IMR-90 (cell line): ENCODE measurements at regions not wholly inside any gene's neighbourhood (a gene's known extent, or its start where the extent isn't known, plus 50 kb on each side); places are given as distances from the start of the nearest gene placed in this dataset.

Source experiments
- ATAC-seq: fragments of 200-7000 bp; cut with Tn5 transposase; 2 replicates; pipeline ENCODE4 v1.9.1; 2020; ENCODE audit warnings: low read depth, mild to moderate bottlenecking, moderate library complexity
- BruUV-seq: library from RNA; stranded (reverse); fragments of 400-500 nt; replicated peaks from 2 replicates; lab custom pipeline; 2021; lab: Mats Ljungman, UMichigan
- CTCF ChIA-PET: fragments of 300-600 bp; formaldehyde crosslinking; extraction: SDS; loops from one replicate; lab custom pipeline; 2021; ENCODE audit warnings: antibody characterized with exemption; lab: Yijun Ruan, JAX
- POLR2A ChIA-PET: fragments of 300-600 bp; sonication (Branson Sonifier 250); formaldehyde crosslinking; loops from one replicate; lab custom pipeline; 2022; ENCODE audit warnings: antibody characterized with exemption; ENCODE audit not compliant: unreplicated experiment; lab: Charles Lee
- DNase-seq: peaks from one replicate; pipeline ENCODE4 v3.0.0; 2013
- H2AFZ ChIP-seq: replicated peaks from 2 replicates; pipeline ENCODE3; 2013; ENCODE audit warnings: low read length, mild to moderate bottlenecking; ENCODE audit not compliant: poor library complexity
- H2AK5ac ChIP-seq: 2 replicates; pipeline ENCODE4 v1.6.1; 2013; ENCODE audit warnings: low read depth, low read length, inconsistent platforms
- H2AK9ac ChIP-seq: replicated peaks from 2 replicates; pipeline ENCODE3; 2013; ENCODE audit warnings: mild to moderate bottlenecking, low read depth, low read length, moderate library complexity; ENCODE audit not compliant: poor library complexity
- H2BK120ac ChIP-seq: 2 replicates; pipeline ENCODE4 v1.6.1; 2013; ENCODE audit warnings: low read depth, low read length, inconsistent platforms
- H2BK15ac ChIP-seq: 3 replicates; pipeline ENCODE4 v1.6.1; 2013; ENCODE audit warnings: low read depth, low read length, inconsistent platforms
- H2BK20ac ChIP-seq: 2 replicates; pipeline ENCODE4 v1.6.1; 2013; ENCODE audit warnings: low read depth, mild to moderate bottlenecking, inconsistent platforms, low read length, moderate library complexity
- H2BK5ac ChIP-seq: 2 replicates; pipeline ENCODE4 v1.6.1; 2013; ENCODE audit warnings: mild to moderate bottlenecking, low read depth, low read length, inconsistent platforms; ENCODE audit not compliant: poor library complexity, severe bottlenecking
- H3K14ac ChIP-seq: replicated peaks from 2 replicates; pipeline ENCODE4 v1.6.1; 2013; ENCODE audit warnings: low read depth, low read length, inconsistent platforms
- H3K18ac ChIP-seq: 2 replicates; pipeline ENCODE4 v1.6.1; 2013; ENCODE audit warnings: low read depth, low read length, control low read depth
- H3K23ac ChIP-seq: 2 replicates; pipeline ENCODE4 v1.6.1; 2013; ENCODE audit warnings: low read depth, low read length, inconsistent platforms
- H3K27ac ChIP-seq: 2 replicates; pipeline ENCODE4 v1.5.1; 2013; ENCODE audit warnings: mild to moderate bottlenecking, control low read depth, low read length; ENCODE audit not compliant: insufficient read depth
- H3K27me3 ChIP-seq: 2 replicates; pipeline ENCODE4 v1.6.1; 2013; ENCODE audit warnings: low read length; ENCODE audit not compliant: control insufficient read depth, insufficient read depth
- H3K36me3 ChIP-seq: 2 replicates; pipeline ENCODE4 v1.6.1; 2013; ENCODE audit warnings: low read length, mixed read lengths; ENCODE audit not compliant: control insufficient read depth, insufficient read depth
- H3K4ac ChIP-seq: 2 replicates; pipeline ENCODE4 v1.6.1; 2013; ENCODE audit warnings: low read depth, low read length, inconsistent platforms
- H3K4me1 ChIP-seq: 2 replicates; pipeline ENCODE4 v1.6.1; 2013; ENCODE audit warnings: low read length, mixed read lengths; ENCODE audit not compliant: control insufficient read depth, insufficient read depth
- H3K4me2 ChIP-seq: 2 replicates; pipeline ENCODE4 v1.6.1; 2013; ENCODE audit warnings: low read depth, mild to moderate bottlenecking, control low read depth, low read length, moderate library complexity
- H3K4me3 ChIP-seq: 2 replicates; pipeline ENCODE4 v1.5.1; 2013; ENCODE audit warnings: low read depth, mild to moderate bottlenecking, control low read depth, low read length, moderate library complexity; ENCODE audit not compliant: insufficient read depth
- H3K56ac ChIP-seq: 2 replicates; pipeline ENCODE4 v1.6.1; 2013; ENCODE audit warnings: low read length, inconsistent platforms; ENCODE audit not compliant: insufficient read depth; ENCODE audit errors: extremely low read depth
- H3K79me1 ChIP-seq, 2 experiments: 2 replicates each; pipeline ENCODE4 v1.6.1; 2013; ENCODE audit warnings: low read length in 2 of 2, inconsistent platforms in 1 of 2, low read depth in 1 of 2
- H3K9ac ChIP-seq: 2 replicates; pipeline ENCODE4 v1.6.1; 2013; ENCODE audit warnings: low read depth, low read length, control low read depth
- H3K9me1 ChIP-seq: 2 replicates; pipeline ENCODE4 v1.6.1; 2013; ENCODE audit warnings: low read length, inconsistent platforms; ENCODE audit not compliant: insufficient read depth
- H3K9me3 ChIP-seq: 2 replicates; pipeline ENCODE4 v1.6.1; 2013; ENCODE audit warnings: low read length; ENCODE audit not compliant: control insufficient read depth, insufficient read depth
- H4K20me1 ChIP-seq: 2 replicates; pipeline ENCODE4 v1.6.1; 2013; ENCODE audit warnings: low read length, inconsistent platforms; ENCODE audit not compliant: insufficient read depth
- H4K5ac ChIP-seq: 2 replicates; pipeline ENCODE4 v1.6.1; 2013; ENCODE audit warnings: mild to moderate bottlenecking, low read depth, low read length, control low read depth
- H4K8ac ChIP-seq, 2 experiments: 2 replicates each; pipeline ENCODE4 v1.6.1; 2013; ENCODE audit warnings: low read depth in 2 of 2, low read length in 2 of 2, control low read depth in 1 of 2, inconsistent platforms in 1 of 2
- H4K91ac ChIP-seq: 2 replicates; pipeline ENCODE4 v1.6.1; 2013; ENCODE audit warnings: low read depth, low read length, inconsistent platforms; ENCODE audit not compliant: insufficient read depth
- BHLHE40 ChIP-seq: fragments of 150-350 bp; IDR thresholded peaks from 2 replicates; pipeline ENCODE4 v1.6.1; 2016; ENCODE audit warnings: mild to moderate bottlenecking, low read depth, low read length
- CEBPB ChIP-seq: IDR thresholded peaks from 2 replicates; pipeline ENCODE4 v1.6.1; 2012; ENCODE audit warnings: low read depth, low read length, improper control_type of control experiment
- CHD1 ChIP-seq: IDR thresholded peaks from 2 replicates; pipeline ENCODE4 v1.6.1; 2012; ENCODE audit warnings: low read depth, low read length, improper control_type of control experiment
- CTCF ChIP-seq: conservative IDR thresholded peaks from 2 replicates; pipeline ENCODE4 v1.5.1; 2012; ENCODE audit warnings: mild to moderate bottlenecking, low read depth, low read length, improper control_type of control experiment
- ELK1 ChIP-seq: fragments of 150-350 bp; IDR thresholded peaks from 2 replicates; pipeline ENCODE4 v1.6.1; 2016; ENCODE audit warnings: low read depth, mild to moderate bottlenecking, low read length, moderate library complexity, borderline replicate concordance
- FOS ChIP-seq: fragments of 150-350 bp; IDR thresholded peaks from 2 replicates; pipeline ENCODE4 v1.6.1; 2016; ENCODE audit warnings: low read depth, low read length
- MAFK ChIP-seq: IDR thresholded peaks from 2 replicates; pipeline ENCODE4 v1.6.1; 2012; ENCODE audit warnings: low read depth, low read length, improper control_type of control experiment
- MAZ ChIP-seq: IDR thresholded peaks from 2 replicates; pipeline ENCODE4 v1.6.1; 2012; ENCODE audit warnings: low read depth, mild to moderate bottlenecking, low read length, improper control_type of control experiment, moderate library complexity, borderline replicate concordance
- MXI1 ChIP-seq: IDR thresholded peaks from 2 replicates; pipeline ENCODE4 v1.6.1; 2012; ENCODE audit warnings: low read depth, mild to moderate bottlenecking, low read length, moderate library complexity, borderline replicate concordance
- NFE2L2 ChIP-seq: fragments of 150-350 bp; IDR thresholded peaks from 2 replicates; pipeline ENCODE4 v1.6.1; 2016; ENCODE audit warnings: low read depth, mild to moderate bottlenecking, low read length
- POLR2A ChIP-seq: IDR thresholded peaks from 2 replicates; pipeline ENCODE4 v1.6.1; 2012; ENCODE audit warnings: mild to moderate bottlenecking, low read depth, low read length
- RAD21 ChIP-seq: IDR thresholded peaks from 2 replicates; pipeline ENCODE4 v1.6.1; 2012; ENCODE audit warnings: low read length, improper control_type of control experiment
- RCOR1 ChIP-seq: IDR thresholded peaks from 2 replicates; pipeline ENCODE4 v1.6.1; 2012; ENCODE audit warnings: mild to moderate bottlenecking, low read length, improper control_type of control experiment; ENCODE audit not compliant: insufficient replicate concordance
- RFX5 ChIP-seq: IDR thresholded peaks from 2 replicates; pipeline ENCODE4 v1.8.0; 2012; ENCODE audit warnings: low read depth, mild to moderate bottlenecking, low read length, moderate library complexity
- SMC3 ChIP-seq: fragments of 150-350 bp; IDR thresholded peaks from 2 replicates; pipeline ENCODE4 v1.6.1; 2016; ENCODE audit warnings: low read depth, mild to moderate bottlenecking, antibody characterized with exemption, low read length, moderate library complexity
- USF2 ChIP-seq: fragments of 150-350 bp; IDR thresholded peaks from 2 replicates; pipeline ENCODE4 v1.6.1; 2017; ENCODE audit warnings: mild to moderate bottlenecking, antibody characterized with exemption, low read length, low read depth
- WGBS, 2 experiments: methylation state at CpG; one replicate each; pipeline versions ENCODE4 v1.1.5 to v1.1.7; 2013; ENCODE audit warnings: missing lambda C conversion rate in 2 of 2; ENCODE audit not compliant: insufficient read length in 1 of 2; ENCODE audit errors: extremely low coverage in 2 of 2; 5-methylcytosine and 5-hydroxymethylcytosine counted together
- dilution Hi-C: fragments of 300-500 bp; cut with HindIII; formaldehyde crosslinking; loops from one replicate; pipeline ENCODE4 v1.14.3; 2018; ENCODE audit warnings: low sequenced_read_pairs; ENCODE audit not compliant: unreplicated experiment
- in situ Hi-C: fragments of 300-500 bp; cut with MboI; formaldehyde crosslinking; loops from 3 replicates; pipeline ENCODE4 v1.14.3; 2019; ENCODE audit warnings: low sequenced_read_pairs, inconsistent platforms, mixed read lengths
- intact Hi-C: fragments of 100-400 bp; cut with micrococcal nuclease; formaldehyde crosslinking; loops from 2 replicates; pipeline ENCODE4 v1.10.0; 2022

- Histone ChIP-seq H4K91ac (no peak overlapping the region), H3K4me2 (no peak overlapping the region), H2BK120ac (no peak overlapping the region), H3K4me1 (0 out of 2 replicates have a peak, but pooled peaks cover 2% of the 10 kb centered on the region), H2BK20ac (no peak overlapping the region), H2AK9ac (no peak overlapping the region), H3K23ac (no peak overlapping the region), H3K4me3 (no peak overlapping the region), H3K18ac (no peak overlapping the region), H2AK5ac (no peak overlapping the region), H3K4ac (no peak overlapping the region), H3K27ac (no peak overlapping the region), H4K8ac (no peak overlapping the region), H3K27me3 (no peaks in the 10 kb centered on the region), H3K14ac (no peak overlapping the region), H3K9me1 (no peaks in the 10 kb centered on the region), H3K9me3 (no peaks in the 10 kb centered on the region; the same call in 1 of the 2 replicates), H2BK5ac (no peak overlapping the region), H3K56ac (no peak overlapping the region), H2BK15ac (no peak overlapping the region), H3K36me3 (no peaks in the 10 kb centered on the region), H4K5ac (no peak overlapping the region), H4K20me1 (no peaks in the 10 kb centered on the region), H3K79me1 (no peaks in the 10 kb centered on the region), H2AFZ (no peak overlapping the region), H3K9ac (no peak overlapping the region)
- in situ Hi-C loops (no loop called here), dilution Hi-C loops (no loop called here), intact Hi-C loops (no loop called here)
- DNase-seq (peak; percentile 11), ATAC-seq (no peak)
- TF ChIP-seq SMC3 (no peak), POLR2A (no peak), MAFK (no peak), ELK1 (no peak), RFX5 (no peak), MXI1 (no peak), BHLHE40 (no peak), CEBPB (no peak), CHD1 (no peak), RCOR1 (no peak), NFE2L2 (no peak), CTCF (no peak), USF2 (no peak), RAD21 (no peak; the same call in 1 of the 2 replicates), MAZ (no peak), FOS (no peak)
- BruUV-seq: no TSS peak
- ChIA-PET POLR2A (no interaction called here), CTCF (no interaction called here)
- no CpG with 5 or more reads among the region's 1 CpG for WGBS, 2 experiments
Observed at GRCh38 chr6:144999127-144999526, 714.0 kb downstream of the UTRN start.
